ENCODE measurements at regions not wholly inside any gene's neighbourhood (a gene's known extent, or its start where the extent isn't known, plus 50 kb on each side); places are given as distances from the start of the nearest gene placed in this dataset.

DNA sequence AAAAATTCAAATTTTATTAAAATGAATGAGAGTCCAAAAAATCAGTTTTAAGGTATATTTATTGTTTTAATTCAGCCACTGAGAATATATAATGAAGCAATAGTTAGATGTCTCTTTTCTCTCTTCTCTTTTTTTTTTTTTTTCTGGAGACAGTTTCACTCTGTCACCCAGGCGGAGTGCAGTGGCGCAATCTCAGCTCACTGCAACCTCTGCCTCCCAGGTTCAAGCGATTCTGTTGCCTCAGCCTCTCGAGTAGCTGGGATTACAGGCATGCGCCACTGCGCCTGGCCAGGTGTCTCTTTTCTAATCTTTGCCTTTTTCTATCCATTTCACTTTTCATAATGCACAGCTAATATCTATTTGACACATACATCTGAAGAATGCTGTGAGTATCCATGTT lies 307.1 kb upstream of the RGS6 start:
- Histone ChIP-seq H3K36me3 (ENCODE audit: low read depth) (peaks cover 24% of the 10 kb centered on the region), H3K4me2 (no peak overlapping the region), H3K9me3 (ENCODE audit: insufficient read depth, low read depth) (no peaks in the 10 kb centered on the region), H2AFZ (no peak overlapping the region), H3F3A (ENCODE audit: insufficient read depth, low read depth) (peaks cover 7% of the 10 kb centered on the region; the same call in 1 of the 2 replicates), H3K9me2 (ENCODE audit: insufficient read depth) (no peaks in the 10 kb centered on the region), H3K27me3 (ENCODE audit: insufficient read depth, low read depth) (no peaks in the 10 kb centered on the region), H4K20me1 (ENCODE audit: insufficient read depth) (no peaks in the 10 kb centered on the region), H3K27ac (no peak overlapping the region), H3K79me2 (ENCODE audit: low read depth) (no peaks in the 10 kb centered on the region), H3K4me1 (replicated peaks; ENCODE audit: insufficient read depth) (no peaks in the 10 kb centered on the region), H3K4me3 (no peak overlapping the region)
- no peak for DNase-seq
- TF ChIP-seq, protein P1, sequence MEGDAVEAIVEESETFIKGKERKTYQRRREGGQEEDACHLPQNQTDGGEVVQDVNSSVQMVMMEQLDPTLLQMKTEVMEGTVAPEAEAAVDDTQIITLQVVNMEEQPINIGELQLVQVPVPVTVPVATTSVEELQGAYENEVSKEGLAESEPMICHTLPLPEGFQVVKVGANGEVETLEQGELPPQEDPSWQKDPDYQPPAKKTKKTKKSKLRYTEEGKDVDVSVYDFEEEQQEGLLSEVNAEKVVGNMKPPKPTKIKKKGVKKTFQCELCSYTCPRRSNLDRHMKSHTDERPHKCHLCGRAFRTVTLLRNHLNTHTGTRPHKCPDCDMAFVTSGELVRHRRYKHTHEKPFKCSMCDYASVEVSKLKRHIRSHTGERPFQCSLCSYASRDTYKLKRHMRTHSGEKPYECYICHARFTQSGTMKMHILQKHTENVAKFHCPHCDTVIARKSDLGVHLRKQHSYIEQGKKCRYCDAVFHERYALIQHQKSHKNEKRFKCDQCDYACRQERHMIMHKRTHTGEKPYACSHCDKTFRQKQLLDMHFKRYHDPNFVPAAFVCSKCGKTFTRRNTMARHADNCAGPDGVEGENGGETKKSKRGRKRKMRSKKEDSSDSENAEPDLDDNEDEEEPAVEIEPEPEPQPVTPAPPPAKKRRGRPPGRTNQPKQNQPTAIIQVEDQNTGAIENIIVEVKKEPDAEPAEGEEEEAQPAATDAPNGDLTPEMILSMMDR (conservative IDR thresholded peaks at IDR 0.05) = no peak
- TF ChIP-seq EZH2 (IDR thresholded peaks at IDR 0.05; ENCODE audit: low read depth) = no peak
- intact Hi-C loops (cut with micrococcal nuclease; ENCODE audit: unreplicated experiment) = no loop called here
- ChIA-PET CTCF (no interaction called here), POLR2A (ENCODE audit: unreplicated experiment) (no interaction called here)
- no TSS peak for BruUV-seq (replicated peaks)

DNA sequence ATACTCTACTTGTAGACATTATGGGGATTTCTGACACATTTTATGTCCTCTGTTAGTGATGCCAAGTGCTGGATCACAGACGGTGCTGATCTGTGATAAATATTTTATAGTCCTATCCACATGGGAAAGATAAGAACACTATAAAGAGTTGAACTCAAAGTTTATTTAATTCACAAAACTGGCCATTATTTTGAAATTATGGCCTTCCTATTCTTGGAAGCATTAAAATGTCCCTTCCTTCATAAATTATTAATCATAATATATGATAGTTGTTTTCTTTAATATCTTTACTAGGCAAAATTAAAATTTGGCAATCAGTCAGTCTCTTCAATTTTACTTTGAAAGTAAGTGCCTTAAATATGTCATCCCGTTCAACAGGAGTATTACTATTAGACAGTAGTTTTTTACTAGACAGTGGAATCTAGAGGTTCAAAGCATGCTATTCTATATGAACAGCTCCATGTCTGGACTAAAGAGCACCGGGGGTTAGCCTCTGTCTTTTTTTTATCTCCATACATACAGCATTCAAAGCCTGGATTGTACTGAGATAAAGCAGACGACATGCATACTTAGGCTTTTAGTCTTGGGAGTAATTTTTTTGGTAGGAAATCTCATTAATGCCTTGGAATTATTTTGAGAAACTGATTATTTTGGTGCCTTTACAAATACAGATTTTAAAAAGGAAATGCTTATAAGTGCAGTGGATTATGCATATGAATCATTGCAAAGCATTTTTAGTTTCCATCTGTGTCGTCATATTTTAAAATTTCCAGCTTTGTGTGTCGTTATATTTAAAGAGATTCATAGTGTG lies 306.1 kb upstream of the RGS6 start:
- Histone ChIP-seq H3K27me3 (ENCODE audit: insufficient read depth, low read depth) (no peaks in the 10 kb centered on the region), H3K9me3 (ENCODE audit: insufficient read depth, low read depth) (no peaks in the 10 kb centered on the region), H3K36me3 (ENCODE audit: low read depth) (peaks cover 27% of the 10 kb centered on the region), H4K20me1 (ENCODE audit: insufficient read depth) (no peaks in the 10 kb centered on the region), H3K9me2 (ENCODE audit: insufficient read depth) (no peaks in the 10 kb centered on the region), H2AFZ (no peak overlapping the region), H3K79me2 (ENCODE audit: low read depth) (no peaks in the 10 kb centered on the region), H3K4me1 (replicated peaks; ENCODE audit: insufficient read depth) (no peaks in the 10 kb centered on the region), H3K27ac (no peak overlapping the region), H3K4me2 (no peak overlapping the region), H3F3A (ENCODE audit: insufficient read depth, low read depth) (peaks cover 7% of the 10 kb centered on the region; the same call in 1 of the 2 replicates), H3K4me3 (no peak overlapping the region)
- DNase-seq = no peak
- intact Hi-C loops (cut with micrococcal nuclease; ENCODE audit: unreplicated experiment) = no loop called here
- POLR2A ChIA-PET (ENCODE audit: unreplicated experiment) = no interaction called here
- CTCF ChIA-PET = no interaction called here
- TF ChIP-seq, protein P1 (conservative IDR thresholded peaks at IDR 0.05) = no peak
- TF ChIP-seq EZH2 (IDR thresholded peaks at IDR 0.05; ENCODE audit: low read depth) = no peak
- no TSS peak for BruUV-seq (replicated peaks)

DNA sequence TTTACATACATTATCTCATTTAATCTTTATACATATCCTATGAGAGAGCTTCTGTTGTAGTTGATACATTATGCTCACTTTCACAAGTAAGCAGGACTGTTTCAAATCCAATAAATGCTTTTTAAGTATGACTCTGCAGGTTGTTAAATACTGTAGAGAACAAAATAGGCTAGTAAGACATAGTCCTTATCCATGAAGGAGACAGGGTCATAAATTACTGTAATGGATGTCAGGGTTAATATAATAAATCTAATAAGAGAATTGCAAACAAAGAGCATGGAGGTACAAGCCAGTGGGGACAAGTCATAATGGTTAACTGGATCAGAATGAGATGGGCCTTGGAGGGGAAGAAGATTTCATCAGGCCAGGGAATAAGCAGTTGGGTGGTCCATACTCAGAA lies 303.8 kb upstream of the RGS6 start:
- H3K4me1 ChIP-seq (replicated peaks; ENCODE audit: insufficient read depth) = no peaks in the 10 kb centered on the region
- H3F3A ChIP-seq (ENCODE audit: insufficient read depth, low read depth) = peaks cover 7% of the 10 kb centered on the region; the same call in 1 of the 2 replicates
- H3K27ac ChIP-seq = no peak overlapping the region
- peaks cover 32% of the 10 kb centered on the region for H3K36me3 ChIP-seq (ENCODE audit: low read depth)
- H3K9me3 ChIP-seq (ENCODE audit: insufficient read depth, low read depth) = no peaks in the 10 kb centered on the region
- ChIA-PET CTCF (no interaction called here), POLR2A (ENCODE audit: unreplicated experiment) (no interaction called here)
- intact Hi-C loops (cut with micrococcal nuclease; ENCODE audit: unreplicated experiment) = no loop called here
- H2AFZ ChIP-seq = no peak overlapping the region
- H3K4me3 ChIP-seq = no peak overlapping the region
- H3K27me3 ChIP-seq (ENCODE audit: insufficient read depth, low read depth) = no peaks in the 10 kb centered on the region
- no peaks in the 10 kb centered on the region for H3K79me2 ChIP-seq (ENCODE audit: low read depth)
- TF ChIP-seq, protein P1 (conservative IDR thresholded peaks at IDR 0.05) = no peak
- TF ChIP-seq EZH2 (IDR thresholded peaks at IDR 0.05; ENCODE audit: low read depth) = no peak
- H3K9me2 ChIP-seq (ENCODE audit: insufficient read depth) = no peaks in the 10 kb centered on the region
- no peak for DNase-seq
- BruUV-seq (replicated peaks) = no TSS peak
- no peaks in the 10 kb centered on the region for H4K20me1 ChIP-seq (ENCODE audit: insufficient read depth)
- no peak overlapping the region for H3K4me2 ChIP-seq

All from PC-9 (cell line).